MM.1S (cell line): ENCODE measurements at regions not wholly inside any gene's neighbourhood (a gene's known extent, or its start where the extent isn't known, plus 50 kb on each side); places are given as distances from the start of the nearest gene placed in this dataset.

ENCODE experiments used
- DNase-seq: peaks from one replicate; pipeline ENCODE4 v3.0.0-alpha.2; 2015
- H2AFZ ChIP-seq: fragments of 300-600 bp; sonication (generic); 2 replicates; pipeline ENCODE4 v1.6.0; 2016; ENCODE audit warnings: antibody characterized with exemption, low read length
- H3F3A ChIP-seq: fragments of 300-600 bp; sonication (generic); 2 replicates; pipeline ENCODE4 v1.6.1; 2016; ENCODE audit warnings: mild to moderate bottlenecking, antibody characterized with exemption, low read length, moderate library complexity, mixed read lengths; ENCODE audit not compliant: insufficient read depth
- H3K27ac ChIP-seq: fragments of 300-600 bp; sonication (generic); 2 replicates; pipeline ENCODE4 v1.5.1; 2016; ENCODE audit warnings: mild to moderate bottlenecking, low read length
- H3K27me3 ChIP-seq: fragments of 300-600 bp; sonication (generic); replicated peaks from 2 replicates; pipeline ENCODE4 v1.6.0; 2016; ENCODE audit warnings: low read length; ENCODE audit not compliant: insufficient read depth
- H3K36me3 ChIP-seq: fragments of 300-600 bp; sonication (generic); replicated peaks from 2 replicates; pipeline ENCODE4 v1.6.1; 2016; ENCODE audit warnings: mild to moderate bottlenecking, low read length, mixed read lengths; ENCODE audit not compliant: insufficient read depth
- H3K4me1 ChIP-seq: fragments of 300-600 bp; sonication (generic); 2 replicates; pipeline ENCODE4 v1.6.1; 2016; ENCODE audit warnings: low read length, mixed read lengths
- H3K4me2 ChIP-seq: fragments of 300-600 bp; sonication (generic); 2 replicates; pipeline ENCODE4 v1.6.0; 2016; ENCODE audit warnings: low read depth, low read length
- H3K4me3 ChIP-seq: fragments of 300-600 bp; sonication (generic); 2 replicates; pipeline ENCODE4 v1.5.1; 2016; ENCODE audit warnings: low read length, mixed read lengths
- H3K79me2 ChIP-seq: fragments of 300-600 bp; sonication (generic); 2 replicates; pipeline ENCODE4 v1.6.1; 2016; ENCODE audit warnings: mixed run types, low read length, mixed read lengths
- H3K9ac ChIP-seq: fragments of 300-600 bp; sonication (generic); 2 replicates; pipeline ENCODE4 v1.6.1; 2016; ENCODE audit warnings: low read length, mixed read lengths
- H3K9me2 ChIP-seq: fragments of 300-600 bp; sonication (generic); replicated peaks from 2 replicates; pipeline ENCODE4 v1.6.1; 2016; ENCODE audit warnings: mild to moderate bottlenecking, low read length, mixed read lengths; ENCODE audit not compliant: insufficient read depth
- H3K9me3 ChIP-seq: fragments of 300-600 bp; sonication (generic); replicated peaks from 2 replicates; pipeline ENCODE4 v1.6.1; 2016; ENCODE audit warnings: mild to moderate bottlenecking, low read length, mixed read lengths; ENCODE audit not compliant: insufficient read depth
- H4K20me1 ChIP-seq: fragments of 300-600 bp; sonication (generic); 2 replicates; pipeline ENCODE4 v1.6.1; 2016; ENCODE audit warnings: mild to moderate bottlenecking, low read length, moderate library complexity, mixed read lengths; ENCODE audit not compliant: insufficient read depth
- CTCF ChIP-seq: fragments of 300-600 bp; sonication (generic); IDR thresholded peaks from 2 replicates; pipeline ENCODE4 v1.5.1; 2016; ENCODE audit warnings: antibody characterized with exemption, low read length, mixed read lengths
- EZH2 ChIP-seq: fragments of 300-600 bp; sonication (generic); optimal IDR thresholded peaks from 2 replicates; pipeline ENCODE3; 2017; ENCODE audit warnings: low read depth, mild to moderate bottlenecking, antibody characterized with exemption, low read length, mixed read lengths
- EZH2phosphoT487 ChIP-seq: fragments of 300-600 bp; sonication (generic); IDR thresholded peaks from 2 replicates; pipeline ENCODE4 v1.6.1; 2018; ENCODE audit warnings: antibody characterized with exemption, low read length

DNA sequence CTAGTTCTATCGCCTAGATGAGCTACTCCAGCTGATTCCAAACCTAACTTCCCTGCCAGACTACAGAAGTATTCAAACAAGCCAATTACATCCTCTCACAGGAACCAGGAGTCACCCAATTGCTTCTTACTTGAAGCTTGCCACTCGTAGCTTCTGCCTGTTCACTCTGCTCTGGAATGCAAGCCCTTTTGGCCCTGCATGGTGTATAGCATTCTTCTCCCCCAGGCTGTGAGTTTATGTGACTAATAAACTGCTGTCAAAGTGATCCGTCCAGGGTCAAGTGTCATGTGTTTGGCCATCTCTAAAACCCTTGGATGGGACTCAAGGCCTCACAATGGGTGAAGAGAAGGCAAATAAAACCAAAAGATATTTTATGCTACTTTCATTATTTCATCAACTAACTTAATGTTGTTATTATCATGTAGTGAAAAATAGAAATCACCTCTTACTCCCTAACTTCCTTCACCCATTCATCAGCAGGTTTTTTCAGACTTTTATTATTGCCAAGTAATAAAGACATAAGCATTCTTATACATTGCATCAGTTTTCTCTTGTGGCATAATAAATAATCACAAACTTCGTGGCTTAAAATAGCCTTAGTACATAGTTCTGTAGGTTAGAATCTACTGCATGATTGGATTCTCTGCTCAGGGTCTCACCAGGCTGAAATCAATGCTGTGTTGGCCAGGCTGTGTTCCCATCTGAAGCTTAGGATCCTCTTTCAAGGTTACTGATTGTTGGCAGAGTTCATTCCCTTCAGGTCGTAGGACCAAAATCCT is 1981.7 kb upstream of the FLRT2 start:
- no peak overlapping the region for H3K4me3 ChIP-seq
- no peak for DNase-seq
- no peaks in the 10 kb centered on the region for H3K27me3 ChIP-seq
- H2AFZ ChIP-seq: no peak overlapping the region
- no peaks in the 10 kb centered on the region for H3K9me2 ChIP-seq
- H3K36me3 ChIP-seq: no peaks in the 10 kb centered on the region
- no peaks in the 10 kb centered on the region for H3K4me1 ChIP-seq
- H4K20me1 ChIP-seq: no peaks in the 10 kb centered on the region
- H3K4me2 ChIP-seq: no peak overlapping the region
- no peak overlapping the region for H3K27ac ChIP-seq
- H3K79me2 ChIP-seq: no peaks in the 10 kb centered on the region
- no peaks in the 10 kb centered on the region for H3F3A ChIP-seq
- H3K9ac ChIP-seq: no peak overlapping the region
- no peak for TF ChIP-seq EZH2
- no peak for TF ChIP-seq EZH2phosphoT487
- TF ChIP-seq CTCF: no peak
- no peaks in the 10 kb centered on the region for H3K9me3 ChIP-seq

- Histone ChIP-seq H3K4me2 (no peak overlapping the region), H3K4me3 (no peak overlapping the region)
- TF ChIP-seq EZH2phosphoT487: no peak
- no peak for TF ChIP-seq CTCF
- TF ChIP-seq EZH2: no peak
Measured at GRCh38 chr14:83556065-83556464, 1973.9 kb upstream of the FLRT2 start.

DNA sequence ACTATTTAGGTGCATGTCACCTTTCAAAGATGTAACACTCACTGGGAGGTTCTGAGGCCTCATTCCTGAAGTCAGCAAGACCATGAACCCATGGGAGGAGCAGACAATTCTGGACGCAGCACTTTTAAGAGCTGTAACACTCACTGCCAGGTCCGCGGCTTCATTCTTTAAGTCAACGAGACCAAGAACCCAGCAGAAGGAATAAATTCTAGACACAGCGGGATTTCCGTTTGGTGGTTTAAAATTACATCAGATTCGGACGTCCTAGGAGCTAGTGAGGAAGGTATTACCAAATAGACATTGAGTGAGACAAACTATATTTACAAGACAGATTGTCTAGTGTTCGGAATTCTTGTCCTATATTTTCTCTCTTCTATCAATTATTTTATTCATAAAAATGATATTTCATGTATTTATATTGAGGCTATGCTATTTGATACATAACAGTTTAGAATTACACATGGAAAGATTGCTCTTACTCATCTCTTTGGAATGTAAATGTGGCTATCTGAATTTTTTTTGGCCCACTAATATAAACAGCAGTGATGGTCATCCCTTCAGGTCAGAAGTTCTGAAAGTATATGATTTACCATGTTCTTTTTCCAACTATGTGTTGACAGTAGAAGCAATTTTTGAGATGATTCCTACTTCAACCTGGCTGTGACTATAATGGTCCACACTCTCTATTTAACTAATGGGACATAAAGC is 1973.0 kb upstream of the FLRT2 start:
- H2AFZ ChIP-seq: no peak overlapping the region
- no peak overlapping the region for H3K4me3 ChIP-seq
- no peaks in the 10 kb centered on the region for H3K9me3 ChIP-seq
- H3K9me2 ChIP-seq: no peaks in the 10 kb centered on the region
- no peak overlapping the region for H3K9ac ChIP-seq
- no peak overlapping the region for H3K27ac ChIP-seq
- no peaks in the 10 kb centered on the region for H3K36me3 ChIP-seq
- no peak overlapping the region for H3K4me2 ChIP-seq
- no peak for TF ChIP-seq EZH2phosphoT487
- no peak for TF ChIP-seq EZH2
- TF ChIP-seq CTCF: no peak
- H3K79me2 ChIP-seq: no peaks in the 10 kb centered on the region
- H3F3A ChIP-seq: no peaks in the 10 kb centered on the region
- no peaks in the 10 kb centered on the region for H3K27me3 ChIP-seq
- H3K4me1 ChIP-seq: no peaks in the 10 kb centered on the region
- DNase-seq: no peak
- H4K20me1 ChIP-seq: no peaks in the 10 kb centered on the region

More at GRCh38 chr14:83556065-83556464, 1973.9 kb upstream of the FLRT2 start:
- no peaks in the 10 kb centered on the region for H4K20me1 ChIP-seq
- H2AFZ ChIP-seq: no peak overlapping the region
- no peaks in the 10 kb centered on the region for H3K9me3 ChIP-seq
- DNase-seq: no peak
- H3K4me1 ChIP-seq: no peaks in the 10 kb centered on the region
- no peak overlapping the region for H3K27ac ChIP-seq
- no peaks in the 10 kb centered on the region for H3K9me2 ChIP-seq
- H3K9ac ChIP-seq: no peak overlapping the region
- no peaks in the 10 kb centered on the region for H3K27me3 ChIP-seq
- no peaks in the 10 kb centered on the region for H3K79me2 ChIP-seq
- H3K36me3 ChIP-seq: no peaks in the 10 kb centered on the region
- no peaks in the 10 kb centered on the region for H3F3A ChIP-seq
